Stimulated activated CD4-positive, alpha-beta T cell treated with anti-CD3 and anti-CD28 coated beads, Interleukin-4, amount 100 ng/mL, for 24 hours (primary cell): ENCODE measurements at regions not wholly inside any gene's neighbourhood (a gene's known extent, or its start where the extent isn't known, plus 50 kb on each side); places are given as distances from the start of the nearest gene placed in this dataset.

Source experiments
- DNase-seq: peaks from one replicate; pipeline ENCODE4 v3.0.0-alpha.2; 2020

GRCh38 chr13:78862446-78862845 lies 203.5 kb upstream of the OBI1 start:
- no peak for DNase-seq

- no peak for DNase-seq
These were observed 193.8 kb upstream of the OBI1 start for GRCh38 chr13:78852709-78853108.

GRCh38 chr13:78845656-78846365 lies 186.9 kb upstream of the OBI1 start:
- DNase-seq, result no peak

GRCh38 chr13:78844106-78844505 lies 185.2 kb upstream of the OBI1 start:
- no peak for DNase-seq

GRCh38 chr13:78841358-78841963 lies 182.5 kb upstream of the OBI1 start:
- DNase-seq, result no peak

GRCh38 chr13:78836238-78836784 lies 177.4 kb upstream of the OBI1 start:
- DNase-seq, result no peak

- DNase-seq, result no peak
These were observed 173.5 kb upstream of the OBI1 start for GRCh38 chr13:78832461-78832860.

GRCh38 chr13:78830508-78830907 lies 171.6 kb upstream of the OBI1 start:
- DNase-seq, result no peak

GRCh38 chr13:78829821-78830220 lies 170.9 kb upstream of the OBI1 start:
- no peak for DNase-seq

- no peak for DNase-seq
These were observed 168.5 kb upstream of the OBI1 start for GRCh38 chr13:78827471-78827870.

- DNase-seq, result no peak
These were observed 168.0 kb upstream of the OBI1 start for GRCh38 chr13:78826936-78827335.

GRCh38 chr13:78826312-78826711 lies 167.4 kb upstream of the OBI1 start:
- no peak for DNase-seq

- DNase-seq, result no peak
These were observed 161.6 kb upstream of the OBI1 start for GRCh38 chr13:78820541-78820940.

- DNase-seq, result no peak
These were observed 157.6 kb upstream of the OBI1 start for GRCh38 chr13:78816592-78816991.

- DNase-seq, result no peak
These were observed 157.2 kb upstream of the OBI1 start for GRCh38 chr13:78816154-78816553.

- no peak for DNase-seq
These were observed 147.5 kb upstream of the OBI1 start for GRCh38 chr13:78806457-78806856.

GRCh38 chr13:78802912-78803311 lies 144.0 kb upstream of the OBI1 start:
- DNase-seq, result no peak

- DNase-seq, result no peak
These were observed 128.2 kb upstream of the OBI1 start for GRCh38 chr13:78787190-78787589.

GRCh38 chr13:78786459-78786858 lies 127.5 kb upstream of the OBI1 start:
- DNase-seq, result no peak

- no peak for DNase-seq
These were observed 126.8 kb upstream of the OBI1 start for GRCh38 chr13:78785764-78786163.

- no peak for DNase-seq
These were observed 125.2 kb upstream of the OBI1 start for GRCh38 chr13:78784014-78784750.

- DNase-seq, result no peak
These were observed 121.8 kb upstream of the OBI1 start for GRCh38 chr13:78780708-78781107.

- DNase-seq, result no peak
These were observed 120.7 kb upstream of the OBI1 start for GRCh38 chr13:78779608-78780007.

- no peak for DNase-seq
These were observed 119.0 kb upstream of the OBI1 start for GRCh38 chr13:78777976-78778375.
